Ovary (tissue), 7 donors: ENCODE measurements at regions not wholly inside any gene's neighbourhood (a gene's known extent, or its start where the extent isn't known, plus 50 kb on each side); places are given as distances from the start of the nearest gene placed in this dataset.

ENCODE experiments used
- DNase-seq, 5 donors: peaks; one replicate each; pipeline ENCODE4 v3.0.0-alpha.2; 2019 to 2020
- H3K27ac ChIP-seq, 2 donors: fragments of 200-600 bp; one replicate each; pipeline versions ENCODE4 v1.5.1 to v1.8.0; 2019 to 2022
- H3K27me3 ChIP-seq: fragments of 200-600 bp; one replicate; pipeline ENCODE4 v1.8.0; 2022
- H3K36me3 ChIP-seq: fragments of 200-600 bp; sonication (generic); one replicate; pipeline ENCODE4 v1.5.1; 2019
- H3K4me1 ChIP-seq: one replicate; pipeline ENCODE4 v1.8.1; 2013; ENCODE audit warnings: mild to moderate bottlenecking, moderate library complexity; ENCODE audit not compliant: insufficient read depth
- H3K4me3 ChIP-seq: fragments of 200-600 bp; sonication (generic); one replicate; pipeline ENCODE4 v1.5.1; 2017
- H3K9me3 ChIP-seq, 2 donors: fragments of 200-600 bp in 1 of 2; sonication (generic) in 1 of 2; one replicate each; pipeline versions ENCODE4 v1.5.1 to v1.8.1; 2013 to 2019; ENCODE audit warnings: mild to moderate bottlenecking in 1 of 2, moderate library complexity in 1 of 2
- EP300 ChIP-seq: sonication (generic); formaldehyde crosslinking; IDR thresholded peaks from one replicate; pipeline ENCODE4 v1.6.1; 2017; ENCODE audit warnings: antibody characterized with exemption
- POLR2A ChIP-seq: fragments of 450-650 bp; IDR thresholded peaks from one replicate; pipeline ENCODE4 v1.6.1; 2017; ENCODE audit warnings: antibody characterized with exemption, mild to moderate bottlenecking, moderate library complexity
- WGBS, 3 donors: extraction: QIAGEN DNeasy Blood & Tissue Kit in 1 of 3; methylation state at CpG; one replicate each; pipeline versions ENCODE4 v1.1.5 to v1.1.7; 2013 to 2017; 5-methylcytosine and 5-hydroxymethylcytosine counted together
- intact Hi-C, 4 donors: fragments of 100-400 bp; cut with DNase I; formaldehyde crosslinking; loops; one replicate each; pipeline versions ENCODE4 v1.11.0 to v1.15.1; 2022 to 2023
- TF ChIP-seq, protein P1 (sequence below), 3 donors: fragments of 450-650 bp in 2 of 3; fragments of 200-600 bp in 1 of 3; IDR thresholded peaks; one replicate each; pipeline versions ENCODE4 v1.5.1 to v1.8.0; 2016 to 2022; ENCODE audit warnings: antibody characterized with exemption in 3 of 3, mild to moderate bottlenecking in 1 of 3
- donor health status: DM: no; HTN: no; CAD: no; lungs with moderate emphysema.
- donor health status: DM: no; HTN: no; CAD: no.
- donor health status: Bipolar disorder and iron deficiency.
- donor health status: DM: no; HTN: no; CAD: no.
- donor health status: DM: yes; HTN: yes; CAD: no.

DNA sequence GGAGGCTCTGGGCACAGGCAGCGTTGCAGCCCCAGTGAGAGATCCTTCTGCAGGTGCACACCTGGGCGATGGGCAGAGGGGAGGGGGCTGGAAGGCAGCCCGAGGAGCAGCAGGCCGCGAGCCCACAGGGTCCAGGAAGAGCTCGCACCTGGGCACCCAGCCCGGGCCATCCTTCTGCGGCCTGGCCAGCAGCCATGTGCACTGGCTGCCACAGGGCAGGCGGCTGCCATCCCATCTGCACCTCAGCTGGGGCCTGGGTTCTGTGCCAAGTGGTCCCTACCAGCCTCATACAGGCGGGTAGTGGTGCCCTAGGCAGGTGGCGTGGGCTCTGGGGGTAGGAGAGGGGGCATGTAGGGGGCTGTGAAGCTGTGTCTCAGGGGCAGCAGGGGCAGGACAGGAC lies 197.2 kb downstream of the RBFOX3 start:
- no peak overlapping the region for H3K27ac ChIP-seq
- no peaks in the 10 kb centered on the region for H3K36me3 ChIP-seq
- intact Hi-C loops: no loop called here
- no peak for TF ChIP-seq POLR2A
- TF ChIP-seq EP300: no peak
- TF ChIP-seq, protein P1, sequence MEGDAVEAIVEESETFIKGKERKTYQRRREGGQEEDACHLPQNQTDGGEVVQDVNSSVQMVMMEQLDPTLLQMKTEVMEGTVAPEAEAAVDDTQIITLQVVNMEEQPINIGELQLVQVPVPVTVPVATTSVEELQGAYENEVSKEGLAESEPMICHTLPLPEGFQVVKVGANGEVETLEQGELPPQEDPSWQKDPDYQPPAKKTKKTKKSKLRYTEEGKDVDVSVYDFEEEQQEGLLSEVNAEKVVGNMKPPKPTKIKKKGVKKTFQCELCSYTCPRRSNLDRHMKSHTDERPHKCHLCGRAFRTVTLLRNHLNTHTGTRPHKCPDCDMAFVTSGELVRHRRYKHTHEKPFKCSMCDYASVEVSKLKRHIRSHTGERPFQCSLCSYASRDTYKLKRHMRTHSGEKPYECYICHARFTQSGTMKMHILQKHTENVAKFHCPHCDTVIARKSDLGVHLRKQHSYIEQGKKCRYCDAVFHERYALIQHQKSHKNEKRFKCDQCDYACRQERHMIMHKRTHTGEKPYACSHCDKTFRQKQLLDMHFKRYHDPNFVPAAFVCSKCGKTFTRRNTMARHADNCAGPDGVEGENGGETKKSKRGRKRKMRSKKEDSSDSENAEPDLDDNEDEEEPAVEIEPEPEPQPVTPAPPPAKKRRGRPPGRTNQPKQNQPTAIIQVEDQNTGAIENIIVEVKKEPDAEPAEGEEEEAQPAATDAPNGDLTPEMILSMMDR (IDR thresholded peaks at IDR 0.05): no peak
- H3K9me3 ChIP-seq: no peaks in the 10 kb centered on the region
- 62 to 68% (median 63%) methylated on average over 6 to 11 of the region's 11 CpGs for WGBS, 3 donors
- no peaks in the 10 kb centered on the region for H3K27me3 ChIP-seq
- DNase-seq: no peak
- H3K4me3 ChIP-seq: no peak overlapping the region
- no peaks in the 10 kb centered on the region for H3K4me1 ChIP-seq

DNA sequence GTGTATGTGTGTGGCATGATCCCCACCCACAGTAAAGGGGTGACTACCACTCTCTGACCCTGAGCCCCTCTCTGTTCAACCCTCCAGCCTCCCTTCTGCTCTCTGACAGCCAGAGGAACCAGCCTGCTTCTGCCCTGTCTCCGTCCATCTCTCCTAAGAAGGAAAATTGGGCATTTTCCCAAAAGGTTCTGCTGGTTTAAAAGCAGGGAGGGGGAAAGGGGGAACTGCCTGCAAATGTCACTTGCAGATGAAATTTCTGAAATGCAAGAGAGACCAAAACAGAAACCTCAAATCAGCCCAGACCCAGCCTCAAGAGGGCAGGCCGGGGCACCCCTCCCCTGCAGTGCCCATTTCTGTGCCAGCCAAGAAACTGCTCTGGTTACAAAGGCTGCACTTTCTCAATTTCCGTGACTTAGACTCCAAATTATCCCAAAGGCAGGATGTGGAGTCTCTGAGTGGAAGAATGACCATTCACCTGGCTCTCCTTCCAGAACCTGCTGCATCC lies 197.9 kb downstream of the RBFOX3 start:
- 43 to 50% (median 48%) methylated on average over 3 of the region's 3 CpGs for WGBS, 3 donors
- Histone ChIP-seq H3K4me1 (no peaks in the 10 kb centered on the region), H3K4me3 (no peak overlapping the region), H3K27ac (no peak overlapping the region), H3K36me3 (no peaks in the 10 kb centered on the region), H3K9me3 (no peaks in the 10 kb centered on the region), H3K27me3 (no peaks in the 10 kb centered on the region)
- TF ChIP-seq POLR2A (no peak), EP300 (no peak)
- TF ChIP-seq, protein P1 (IDR thresholded peaks at IDR 0.05): no peak
- intact Hi-C loops: no loop called here
- no peak for DNase-seq

DNA sequence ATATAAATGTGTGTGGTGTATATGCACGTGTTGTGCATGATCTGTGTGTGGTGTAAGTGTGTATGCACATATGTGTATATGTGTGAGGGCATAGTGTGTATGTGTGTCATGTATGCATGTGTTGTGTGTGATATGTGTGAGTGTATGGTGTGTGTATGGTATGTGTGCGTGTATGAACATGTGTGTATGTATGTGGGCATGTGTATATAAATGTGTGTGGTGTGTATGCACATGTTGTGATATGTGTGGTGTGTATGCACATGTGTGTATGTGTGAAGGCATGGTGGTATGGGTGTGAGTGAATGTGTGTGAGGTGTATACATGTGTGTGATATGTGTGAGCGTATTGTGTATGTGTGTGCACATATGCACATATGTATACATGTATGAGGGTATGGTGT lies 198.7 kb downstream of the RBFOX3 start:
- H3K4me1 ChIP-seq: no peaks in the 10 kb centered on the region
- WGBS, 3 donors: 83 to 89% (median 88%) methylated on average over 3 of the region's 3 CpGs
- H3K36me3 ChIP-seq: no peaks in the 10 kb centered on the region
- no peak overlapping the region for H3K27ac ChIP-seq
- intact Hi-C loops: no loop called here
- no peak for DNase-seq
- TF ChIP-seq, protein P1 (IDR thresholded peaks at IDR 0.05): no peak
- no peak for TF ChIP-seq POLR2A
- no peak for TF ChIP-seq EP300
- no peak overlapping the region for H3K4me3 ChIP-seq
- no peaks in the 10 kb centered on the region for H3K9me3 ChIP-seq
- no peaks in the 10 kb centered on the region for H3K27me3 ChIP-seq

DNA sequence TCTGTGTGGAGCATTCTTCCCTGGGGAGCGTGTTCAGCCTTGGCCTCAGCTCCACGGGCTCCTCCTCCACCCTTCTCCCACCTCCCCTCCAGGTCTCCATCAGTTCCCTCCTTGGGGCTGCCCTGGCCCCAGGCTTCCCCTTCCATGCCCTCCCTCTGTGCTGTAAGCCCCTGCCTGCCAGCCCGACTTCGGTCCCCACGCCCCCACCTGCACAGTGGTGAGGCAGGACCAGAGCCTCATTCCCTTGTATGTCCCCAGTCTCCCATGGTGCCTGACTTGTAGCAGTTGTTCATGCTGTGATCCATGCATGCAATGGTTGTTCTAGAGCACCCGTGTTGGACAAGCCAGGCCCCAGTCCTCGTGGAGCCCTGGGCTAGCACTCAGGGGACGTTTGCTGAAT lies 199.4 kb downstream of the RBFOX3 start:
- intact Hi-C loops: no loop called here
- WGBS, 3 donors: 43 to 50% (median 47%) methylated on average over 8 of the region's 8 CpGs
- Histone ChIP-seq H3K9me3 (no peaks in the 10 kb centered on the region), H3K27ac (no peak overlapping the region), H3K4me1 (no peaks in the 10 kb centered on the region), H3K36me3 (no peaks in the 10 kb centered on the region), H3K27me3 (no peaks in the 10 kb centered on the region), H3K4me3 (no peak overlapping the region)
- DNase-seq: no peak
- TF ChIP-seq EP300 (no peak), POLR2A (no peak)
- TF ChIP-seq, protein P1 (IDR thresholded peaks at IDR 0.05): no peak
